ENCODE measurements at regions not wholly inside any gene's neighbourhood (a gene's known extent, or its start where the extent isn't known, plus 50 kb on each side); places are given as distances from the start of the nearest gene placed in this dataset.

DNA sequence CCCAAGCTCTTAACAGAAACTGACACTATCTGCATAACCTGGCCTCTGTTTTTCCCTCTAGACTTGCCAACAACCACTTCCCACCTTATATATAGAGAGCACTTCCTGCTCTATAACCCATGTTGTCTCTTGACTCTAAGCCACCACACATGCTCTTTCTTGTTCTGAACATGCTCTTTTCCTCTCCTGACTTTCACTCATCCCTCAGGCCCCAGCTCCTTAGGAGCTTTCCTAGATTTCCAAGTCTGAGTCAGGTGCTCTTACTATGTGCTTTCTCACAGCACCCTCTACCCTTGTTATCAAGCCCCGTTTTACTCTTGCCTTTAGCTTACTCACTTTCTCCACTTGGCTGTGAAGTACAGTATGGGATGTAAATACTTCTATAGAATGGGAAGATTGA is 143.9 kb upstream of the EYA4 start:
- 78 to 84% methylated on average over 1 of the region's 1 CpG for WGBS, 2 donors
- Histone ChIP-seq H3K4me3 (no peak overlapping the region), H3K36me3 (ENCODE audit: control insufficient read depth in 4 of 4, insufficient read depth in 4 of 4, low read length in 4 of 4) (no peaks in the 10 kb centered on the region), H3K27me3 (ENCODE audit: control insufficient read depth in 3 of 3, insufficient read depth in 3 of 3, low read length in 2 of 3) (no peaks in the 10 kb centered on the region), H3K9me3 (ENCODE audit: control insufficient read depth in 4 of 4, insufficient read depth in 3 of 4, low read length in 3 of 4) (no peaks in the 10 kb centered on the region), H3K9ac (ENCODE audit: insufficient read depth in 1 of 2, low read length in 2 of 2) (no peak overlapping the region), H3K4me1 (ENCODE audit: control insufficient read depth in 5 of 5, insufficient read depth in 5 of 5, low read length in 5 of 5) (peaks cover 0 to 5% (median 0%) of the 10 kb centered on the region in 5 donors), H3K27ac (ENCODE audit: low read depth in 1 of 2, low read length in 1 of 2) (no peak overlapping the region)
- no peak for ATAC-seq (ENCODE audit: insufficient read depth, low FRiP score)
- no peak for DNase-seq
- TF ChIP-seq, protein P1, sequence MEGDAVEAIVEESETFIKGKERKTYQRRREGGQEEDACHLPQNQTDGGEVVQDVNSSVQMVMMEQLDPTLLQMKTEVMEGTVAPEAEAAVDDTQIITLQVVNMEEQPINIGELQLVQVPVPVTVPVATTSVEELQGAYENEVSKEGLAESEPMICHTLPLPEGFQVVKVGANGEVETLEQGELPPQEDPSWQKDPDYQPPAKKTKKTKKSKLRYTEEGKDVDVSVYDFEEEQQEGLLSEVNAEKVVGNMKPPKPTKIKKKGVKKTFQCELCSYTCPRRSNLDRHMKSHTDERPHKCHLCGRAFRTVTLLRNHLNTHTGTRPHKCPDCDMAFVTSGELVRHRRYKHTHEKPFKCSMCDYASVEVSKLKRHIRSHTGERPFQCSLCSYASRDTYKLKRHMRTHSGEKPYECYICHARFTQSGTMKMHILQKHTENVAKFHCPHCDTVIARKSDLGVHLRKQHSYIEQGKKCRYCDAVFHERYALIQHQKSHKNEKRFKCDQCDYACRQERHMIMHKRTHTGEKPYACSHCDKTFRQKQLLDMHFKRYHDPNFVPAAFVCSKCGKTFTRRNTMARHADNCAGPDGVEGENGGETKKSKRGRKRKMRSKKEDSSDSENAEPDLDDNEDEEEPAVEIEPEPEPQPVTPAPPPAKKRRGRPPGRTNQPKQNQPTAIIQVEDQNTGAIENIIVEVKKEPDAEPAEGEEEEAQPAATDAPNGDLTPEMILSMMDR (IDR thresholded peaks at IDR 0.05; ENCODE audit: control extremely low read depth, extremely low read depth): no peak

GRCh38 chr6:133099573-133099972 is 141.6 kb upstream of the EYA4 start:
- TF ChIP-seq, protein P1 (IDR thresholded peaks at IDR 0.05; ENCODE audit: control extremely low read depth, extremely low read depth): no peak
- Histone ChIP-seq H3K27me3 (ENCODE audit: control insufficient read depth in 3 of 3, insufficient read depth in 3 of 3, low read length in 2 of 3) (no peaks in the 10 kb centered on the region), H3K27ac (ENCODE audit: low read depth in 1 of 2, low read length in 1 of 2) (no peak overlapping the region), H3K4me1 (ENCODE audit: control insufficient read depth in 5 of 5, insufficient read depth in 5 of 5, low read length in 5 of 5) (peaks cover 0 to 5% (median 0%) of the 10 kb centered on the region in 5 donors), H3K36me3 (ENCODE audit: control insufficient read depth in 4 of 4, insufficient read depth in 4 of 4, low read length in 4 of 4) (no peaks in the 10 kb centered on the region), H3K4me3 (no peak overlapping the region), H3K9ac (ENCODE audit: insufficient read depth in 1 of 2, low read length in 2 of 2) (no peak overlapping the region), H3K9me3 (ENCODE audit: control insufficient read depth in 4 of 4, insufficient read depth in 3 of 4, low read length in 3 of 4) (no peaks in the 10 kb centered on the region)
- DNase-seq: peak in 2 of 3 donors; percentile 18 to 30
- ATAC-seq (ENCODE audit: insufficient read depth, low FRiP score): no peak

DNA sequence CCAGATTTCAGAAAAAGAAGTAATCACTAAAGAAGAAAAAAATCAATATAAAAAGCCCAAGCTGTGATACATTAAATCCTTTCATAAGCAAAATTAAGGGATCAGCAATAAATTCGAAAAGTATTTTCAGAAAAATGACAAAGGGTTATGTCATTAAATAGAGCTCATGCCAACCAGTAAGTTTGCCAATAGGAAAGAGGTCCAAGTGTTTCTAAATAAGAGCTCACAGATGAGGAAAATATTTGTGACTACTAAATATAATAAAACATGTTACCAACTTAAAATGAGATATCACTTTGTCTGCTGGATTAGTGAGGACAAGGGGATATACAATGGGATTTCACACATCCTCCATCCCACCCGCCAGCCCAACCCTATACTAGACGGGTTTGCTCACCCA is 140.3 kb upstream of the EYA4 start:
- ATAC-seq (ENCODE audit: insufficient read depth, low FRiP score) (no peak), DNase-seq (no peak)
- TF ChIP-seq, protein P1 (IDR thresholded peaks at IDR 0.05; ENCODE audit: control extremely low read depth, extremely low read depth): no peak
- H3K27ac ChIP-seq (ENCODE audit: low read depth in 1 of 2, low read length in 1 of 2): no peak overlapping the region
- no peaks in the 10 kb centered on the region for H3K36me3 ChIP-seq (ENCODE audit: control insufficient read depth in 4 of 4, insufficient read depth in 4 of 4, low read length in 4 of 4)
- 75 to 86% methylated on average over 3 of the region's 3 CpGs for WGBS, 2 donors
- peaks cover 0 to 5% (median 0%) of the 10 kb centered on the region in 5 donors for H3K4me1 ChIP-seq (ENCODE audit: control insufficient read depth in 5 of 5, insufficient read depth in 5 of 5, low read length in 5 of 5)
- no peaks in the 10 kb centered on the region for H3K9me3 ChIP-seq (ENCODE audit: control insufficient read depth in 4 of 4, insufficient read depth in 3 of 4, low read length in 3 of 4)
- H3K27me3 ChIP-seq (ENCODE audit: control insufficient read depth in 3 of 3, insufficient read depth in 3 of 3, low read length in 2 of 3): no peaks in the 10 kb centered on the region
- H3K9ac ChIP-seq (ENCODE audit: insufficient read depth in 1 of 2, low read length in 2 of 2): no peak overlapping the region
- no peak overlapping the region for H3K4me3 ChIP-seq

DNA sequence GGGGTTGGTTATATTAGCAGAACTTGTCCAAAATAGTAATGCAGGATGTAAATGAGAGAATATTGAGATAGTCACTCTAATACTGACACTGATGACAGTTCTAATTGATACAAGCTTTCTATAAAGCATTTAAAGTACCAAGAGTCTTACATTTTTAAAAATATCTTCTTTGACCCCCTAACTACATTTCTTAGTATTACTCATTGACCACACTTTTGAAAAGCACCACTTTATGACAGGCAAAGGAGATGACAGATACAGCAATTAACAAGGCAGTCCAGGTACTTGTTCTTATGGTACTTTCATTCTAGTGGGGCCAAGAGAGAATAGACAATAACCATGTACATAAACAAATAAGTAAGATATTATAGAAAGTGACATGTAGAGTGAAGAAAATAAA is 139.4 kb upstream of the EYA4 start:
- ATAC-seq (ENCODE audit: insufficient read depth, low FRiP score): no peak
- Histone ChIP-seq H3K9ac (ENCODE audit: insufficient read depth in 1 of 2, low read length in 2 of 2) (no peak overlapping the region), H3K9me3 (ENCODE audit: control insufficient read depth in 4 of 4, insufficient read depth in 3 of 4, low read length in 3 of 4) (no peaks in the 10 kb centered on the region), H3K4me1 (ENCODE audit: control insufficient read depth in 5 of 5, insufficient read depth in 5 of 5, low read length in 5 of 5) (peaks cover 0 to 5% (median 0%) of the 10 kb centered on the region in 5 donors), H3K27ac (ENCODE audit: low read depth in 1 of 2, low read length in 1 of 2) (no peak overlapping the region), H3K27me3 (ENCODE audit: control insufficient read depth in 3 of 3, insufficient read depth in 3 of 3, low read length in 2 of 3) (no peaks in the 10 kb centered on the region), H3K4me3 (no peak overlapping the region), H3K36me3 (ENCODE audit: control insufficient read depth in 4 of 4, insufficient read depth in 4 of 4, low read length in 4 of 4) (no peaks in the 10 kb centered on the region)
- DNase-seq: no peak
- TF ChIP-seq, protein P1 (IDR thresholded peaks at IDR 0.05; ENCODE audit: control extremely low read depth, extremely low read depth): no peak
